HEK293 (cell line): ENCODE measurements at regions not wholly inside any gene's neighbourhood (a gene's known extent, or its start where the extent isn't known, plus 50 kb on each side); places are given as distances from the start of the nearest gene placed in this dataset.

Experiments used
- CTCF ChIP-seq: fragments of 450-650 bp; formaldehyde crosslinking; IDR thresholded peaks from 2 replicates; pipeline ENCODE4 v1.5.1; 2016; ENCODE audit warnings: missing biosample characterization, missing genetic modification characterization
- REST ChIP-seq: fragments of 450-650 bp; formaldehyde crosslinking; IDR thresholded peaks from 2 replicates; pipeline ENCODE4 v1.5.1; 2016; ENCODE audit warnings: missing biosample characterization, missing genetic modification characterization
- SETDB1 ChIP-seq: IDR thresholded peaks from one replicate; pipeline ENCODE4 v1.6.1; 2017; ENCODE audit warnings: mild to moderate bottlenecking, low read length, moderate library complexity, mixed read lengths; ENCODE audit not compliant: insufficient read length
- TCF7L2 ChIP-seq: IDR thresholded peaks from 2 replicates; pipeline ENCODE4 v1.6.1; 2011; ENCODE audit warnings: low read depth, mild to moderate bottlenecking, inconsistent platforms, low read length, moderate library complexity, borderline replicate concordance
- ZBTB8A ChIP-seq: fragments of 450-650 bp; formaldehyde crosslinking; IDR thresholded peaks from 2 replicates; pipeline ENCODE4 v1.5.1; 2016; ENCODE audit warnings: missing biosample characterization, missing genetic modification characterization
- ZNF121 ChIP-seq: fragments of 450-650 bp; formaldehyde crosslinking; IDR thresholded peaks from 2 replicates; pipeline ENCODE4 v1.5.1; 2016; ENCODE audit warnings: missing biosample characterization, missing genetic modification characterization
- ZNF596 ChIP-seq: fragments of 450-650 bp; IDR thresholded peaks from 2 replicates; pipeline ENCODE4 v1.5.0; 2018; ENCODE audit warnings: missing biosample characterization, mild to moderate bottlenecking, missing genetic modification characterization, moderate library complexity

- TF ChIP-seq SETDB1 (no peak), TCF7L2 (no peak), CTCF (tag by site-specific recombination) (no peak), REST (tag by site-specific recombination) (no peak), ZNF596 (tag by site-specific recombination) (no peak), ZNF121 (tag by site-specific recombination) (no peak), ZBTB8A (no peak)
Observed at GRCh38 chr1:5727191-5727590, 265.0 kb downstream of the NPHP4 start.
